OCI-LY7 (cell line): ENCODE measurements at regions not wholly inside any gene's neighbourhood (a gene's known extent, or its start where the extent isn't known, plus 50 kb on each side); places are given as distances from the start of the nearest gene placed in this dataset.

Experiments used
- BruUV-seq: library from RNA; stranded (reverse); fragments of 400-500 nt; replicated peaks from 2 replicates; lab custom pipeline; 2021; lab: Mats Ljungman, UMichigan
- CTCF ChIA-PET: fragments of 300-600 bp; sonication (Branson Sonifier 250); formaldehyde crosslinking; loops from one replicate; lab custom pipeline; 2022; ENCODE audit warnings: antibody characterized with exemption; ENCODE audit not compliant: unreplicated experiment; lab: Charles Lee
- POLR2A ChIA-PET: fragments of 300-600 bp; sonication (Branson Sonifier 250); formaldehyde crosslinking; loops from one replicate; lab custom pipeline; 2022; ENCODE audit warnings: antibody characterized with exemption; lab: Charles Lee
- DNase-seq: peaks from one replicate; pipeline ENCODE4 v3.0.0-alpha.2; 2015; ENCODE audit warnings: low spot score
- H2AFZ ChIP-seq: fragments of 200-600 bp; sonication (generic), shearing (Covaris generic); 2 replicates; pipeline ENCODE4 v1.6.1; 2014; ENCODE audit warnings: mild to moderate bottlenecking, antibody characterized with exemption, low read length, moderate library complexity
- H3K27ac ChIP-seq: fragments of 200-600 bp; sonication (generic); 2 replicates; pipeline ENCODE4 v1.5.1; 2014; ENCODE audit warnings: mixed run types, low read depth, mild to moderate bottlenecking, moderate library complexity, low read length, inconsistent platforms; ENCODE audit not compliant: poor library complexity, severe bottlenecking
- H3K36me3 ChIP-seq: fragments of 200-600 bp; sonication (generic); 2 replicates; pipeline ENCODE4 v1.6.1; 2014; ENCODE audit warnings: mild to moderate bottlenecking, antibody characterized with exemption, low read length, moderate library complexity, mixed read lengths; ENCODE audit not compliant: insufficient read depth
- H3K4me1 ChIP-seq: fragments of 200-600 bp; sonication (generic); 2 replicates; pipeline ENCODE4 v1.5.1; 2014; ENCODE audit warnings: mild to moderate bottlenecking, low read length; ENCODE audit not compliant: insufficient read depth, poor library complexity, severe bottlenecking
- H3K4me2 ChIP-seq: fragments of 200-600 bp; sonication (generic); 2 replicates; pipeline ENCODE4 v1.6.1; 2014; ENCODE audit warnings: mild to moderate bottlenecking, low read length
- H3K4me3 ChIP-seq: fragments of 200-600 bp; sonication (generic); 2 replicates; pipeline ENCODE4 v1.5.1; 2014; ENCODE audit warnings: mild to moderate bottlenecking, low read depth, low read length; ENCODE audit not compliant: poor library complexity, severe bottlenecking
- H3K79me2 ChIP-seq: fragments of 200-600 bp; sonication (generic); 2 replicates; pipeline ENCODE4 v1.6.1; 2016; ENCODE audit warnings: low read depth, mild to moderate bottlenecking, low read length, moderate library complexity, mixed read lengths; ENCODE audit not compliant: insufficient read depth
- H3K9me2 ChIP-seq: fragments of 200-600 bp; sonication (generic); 2 replicates; pipeline ENCODE4 v1.6.1; 2016; ENCODE audit warnings: mild to moderate bottlenecking, low read length, mixed read lengths; ENCODE audit not compliant: insufficient read depth
- H3K9me3 ChIP-seq: fragments of 200-600 bp; sonication (generic); 2 replicates; pipeline ENCODE4 v1.6.1; 2014; ENCODE audit warnings: mild to moderate bottlenecking, mixed run types, low read length, mixed read lengths
- H4K20me1 ChIP-seq: fragments of 200-600 bp; sonication (generic); 2 replicates; pipeline ENCODE4 v1.6.1; 2014; ENCODE audit warnings: mild to moderate bottlenecking, antibody characterized with exemption, low read length, moderate library complexity, mixed read lengths; ENCODE audit not compliant: insufficient read depth
- CTCF ChIP-seq: fragments of 200-600 bp; sonication (generic); conservative IDR thresholded peaks from 2 replicates; pipeline ENCODE4 v1.5.1; 2014; ENCODE audit warnings: mild to moderate bottlenecking, antibody characterized with exemption, low read length, moderate library complexity, mixed read lengths
- EZH2phosphoT487 ChIP-seq: fragments of 200-600 bp; sonication (generic); IDR thresholded peaks from 2 replicates; pipeline ENCODE4 v1.6.1; 2018; ENCODE audit warnings: low read depth, borderline replicate concordance, mild to moderate bottlenecking, mixed run types, antibody characterized with exemption, low read length, moderate library complexity, mixed read lengths
- intact Hi-C: fragments of 100-400 bp; cut with micrococcal nuclease; formaldehyde crosslinking; loops from one replicate; pipeline ENCODE4 v1.10.0; 2022; ENCODE audit not compliant: unreplicated experiment

GRCh38 chr17:5877366-5877765, 192.8 kb upstream of the WSCD1 start:
- H3K4me2 ChIP-seq: no peak overlapping the region
- no peak overlapping the region for H3K4me3 ChIP-seq
- DNase-seq: no peak
- no peaks in the 10 kb centered on the region for H3K9me2 ChIP-seq
- TF ChIP-seq EZH2phosphoT487: no peak
- TF ChIP-seq CTCF: no peak
- CTCF ChIA-PET: no interaction called here
- H3K4me1 ChIP-seq: no peaks in the 10 kb centered on the region
- no peak overlapping the region for H3K27ac ChIP-seq
- no peaks in the 10 kb centered on the region for H3K79me2 ChIP-seq
- no TSS peak for BruUV-seq
- intact Hi-C loops: no loop called here
- no peak overlapping the region for H2AFZ ChIP-seq
- H3K9me3 ChIP-seq: no peaks in the 10 kb centered on the region
- POLR2A ChIA-PET: no interaction called here
- no peaks in the 10 kb centered on the region for H3K36me3 ChIP-seq
- no peaks in the 10 kb centered on the region for H4K20me1 ChIP-seq

GRCh38 chr17:5877948-5878347, 192.2 kb upstream of the WSCD1 start:
- Histone ChIP-seq H3K27ac (no peak overlapping the region), H3K79me2 (no peaks in the 10 kb centered on the region), H3K36me3 (no peaks in the 10 kb centered on the region), H2AFZ (no peak overlapping the region), H4K20me1 (no peaks in the 10 kb centered on the region), H3K9me2 (no peaks in the 10 kb centered on the region), H3K4me3 (no peak overlapping the region), H3K9me3 (no peaks in the 10 kb centered on the region), H3K4me1 (no peaks in the 10 kb centered on the region), H3K4me2 (no peak overlapping the region)
- no TSS peak for BruUV-seq
- POLR2A ChIA-PET: no interaction called here
- no peak for DNase-seq
- TF ChIP-seq CTCF (no peak), EZH2phosphoT487 (no peak)
- CTCF ChIA-PET: no interaction called here
- intact Hi-C loops: no loop called here

GRCh38 chr17:5881849-5882248, 188.3 kb upstream of the WSCD1 start:
- no peaks in the 10 kb centered on the region for H3K36me3 ChIP-seq
- no peak for DNase-seq
- H3K27ac ChIP-seq: no peak overlapping the region
- H3K9me3 ChIP-seq: no peaks in the 10 kb centered on the region
- TF ChIP-seq CTCF: no peak
- no peak for TF ChIP-seq EZH2phosphoT487
- no TSS peak for BruUV-seq
- H3K9me2 ChIP-seq: no peaks in the 10 kb centered on the region
- H4K20me1 ChIP-seq: no peaks in the 10 kb centered on the region
- ChIA-PET CTCF (no interaction called here), POLR2A (interaction anchor here (0.6 kb wide), 1 partner anchor 195 kb away, joined by 4 read pairs; no protein-coding TSS in a partner anchor)
- no peak overlapping the region for H3K4me2 ChIP-seq
- H3K4me1 ChIP-seq: no peaks in the 10 kb centered on the region
- H3K4me3 ChIP-seq: no peak overlapping the region
- H3K79me2 ChIP-seq: no peaks in the 10 kb centered on the region
- intact Hi-C loops: no loop called here
- H2AFZ ChIP-seq: no peak overlapping the region
